ENCODE measurements at regions not wholly inside any gene's neighbourhood (a gene's known extent, or its start where the extent isn't known, plus 50 kb on each side); places are given as distances from the start of the nearest gene placed in this dataset.

DNA sequence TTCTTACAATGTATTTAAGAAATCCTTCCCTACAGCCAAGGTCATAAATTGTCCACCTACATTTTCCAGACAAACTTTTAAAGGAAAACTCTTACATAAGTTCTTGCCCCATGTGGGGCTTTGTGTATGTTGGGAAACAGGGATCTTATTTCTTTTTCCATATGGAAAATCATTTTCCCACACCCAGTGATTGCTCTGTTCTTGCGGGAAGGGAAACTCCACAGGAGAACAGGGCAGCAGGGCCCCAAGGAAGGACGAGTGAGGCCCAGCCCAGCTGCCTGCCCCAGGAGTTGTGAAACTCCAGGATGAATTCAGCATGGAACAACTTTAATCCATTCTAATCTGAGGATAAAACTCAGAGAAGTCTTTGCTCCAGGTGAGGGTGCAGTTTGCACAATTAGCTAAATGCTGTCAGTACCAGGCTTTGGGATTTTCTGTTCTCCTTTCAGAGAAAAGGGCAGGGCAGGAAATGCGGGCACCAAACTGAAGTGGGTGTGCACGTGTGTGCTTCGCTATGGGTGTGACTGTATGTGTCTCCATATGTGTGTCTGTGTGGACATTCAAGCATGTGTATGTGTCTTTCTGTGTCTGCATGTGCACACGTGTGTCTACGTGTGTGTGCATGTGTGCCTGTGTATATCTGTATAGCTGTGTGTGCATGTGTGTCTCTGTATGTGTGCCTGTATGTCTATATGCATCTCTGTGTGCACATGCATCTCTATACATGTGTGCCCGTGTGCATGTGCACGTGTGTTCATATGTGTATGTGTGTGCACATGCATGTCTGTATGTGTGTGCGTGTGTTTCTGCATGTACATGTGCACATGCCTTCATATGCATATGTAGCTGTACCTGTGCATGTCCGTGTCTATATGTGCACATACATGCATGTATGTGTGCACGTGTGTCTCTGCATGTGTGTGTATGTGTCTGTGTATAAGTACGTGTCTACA lies 102.0 kb upstream of the FAM20C start:
- Histone ChIP-seq H3K27me3 (ENCODE audit: control insufficient read depth in 1 of 2, insufficient read depth in 2 of 2, low read length in 1 of 2) (no peaks in the 10 kb centered on the region), H3K36me3 (ENCODE audit: control insufficient read depth in 1 of 2, insufficient read depth in 2 of 2, low read length in 1 of 2) (no peaks in the 10 kb centered on the region), H3K9me3 (ENCODE audit: control insufficient read depth, low read length) (no peaks in the 10 kb centered on the region), H3K4me1 (ENCODE audit: control insufficient read depth in 1 of 2, insufficient read depth in 2 of 2, low read length in 2 of 2) (no peaks in the 10 kb centered on the region), H3K4me3 (ENCODE audit: low read length in 2 of 2) (no peak overlapping the region), H3K27ac (ENCODE audit: low read depth in 1 of 2, low read length in 2 of 2) (peak overlapping the region in 1 of 2 donors; percentile 23)
- 84 to 88% methylated on average over 13 of the region's 13 CpGs for WGBS, 2 donors
- no peak for ATAC-seq (ENCODE audit: low FRiP score)
- intact Hi-C loops (cut with DNase I): no loop called here
- DNase-seq: peak in 1 of 2 donors; percentile 39

DNA sequence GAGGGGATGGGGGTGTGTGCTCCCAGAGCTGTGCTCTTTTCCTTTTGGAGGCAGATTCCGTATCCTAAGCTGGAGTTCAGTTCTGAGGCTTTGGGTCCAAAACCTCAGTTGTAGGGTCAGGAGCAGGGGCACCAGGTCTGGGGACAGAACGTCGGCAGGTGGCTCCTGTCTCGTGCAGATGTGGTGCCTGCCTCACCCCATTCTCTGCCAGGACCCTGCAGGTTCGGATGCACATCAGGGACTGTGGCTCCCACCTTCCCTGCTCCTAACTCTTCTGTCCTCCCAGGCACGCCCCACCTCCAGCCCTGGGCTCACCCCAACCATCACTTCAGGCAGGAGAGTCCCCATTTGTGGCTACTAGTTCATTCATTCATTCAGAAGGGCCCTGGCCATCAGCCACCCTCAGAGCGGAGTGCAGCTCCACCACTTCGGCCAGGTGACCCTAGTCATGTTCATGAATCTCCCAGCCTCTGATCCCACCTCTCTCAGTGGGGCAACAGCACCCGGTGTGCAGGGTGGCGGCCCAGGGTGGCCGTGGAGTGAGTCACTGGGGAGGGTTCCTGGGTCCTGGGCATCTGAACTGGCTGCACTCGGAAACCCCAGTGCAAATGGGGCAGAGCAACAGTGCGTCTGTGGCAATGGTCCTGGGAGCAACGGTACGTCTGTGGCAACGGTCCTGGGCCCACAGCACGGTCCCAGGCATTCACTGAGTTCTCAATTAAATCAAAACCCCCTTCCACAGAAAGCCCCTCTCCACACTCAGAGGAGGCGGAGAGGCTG lies 100.8 kb upstream of the FAM20C start:
- ATAC-seq (ENCODE audit: low FRiP score): no peak

GRCh38 chr7:92231-92674 lies 100.1 kb upstream of the FAM20C start:
- Histone ChIP-seq H3K4me1 (ENCODE audit: control insufficient read depth in 1 of 2, insufficient read depth in 2 of 2, low read length in 2 of 2) (no peaks in the 10 kb centered on the region), H3K4me3 (ENCODE audit: low read length in 2 of 2) (no peak overlapping the region), H3K9me3 (ENCODE audit: control insufficient read depth, low read length) (no peaks in the 10 kb centered on the region), H3K36me3 (ENCODE audit: control insufficient read depth in 1 of 2, insufficient read depth in 2 of 2, low read length in 1 of 2) (no peaks in the 10 kb centered on the region), H3K27me3 (ENCODE audit: control insufficient read depth in 1 of 2, insufficient read depth in 2 of 2, low read length in 1 of 2) (no peaks in the 10 kb centered on the region), H3K27ac (ENCODE audit: low read depth in 1 of 2, low read length in 2 of 2) (no peak overlapping the region)
- ATAC-seq (ENCODE audit: low FRiP score) (no peak), DNase-seq (no peak)
- intact Hi-C loops (cut with DNase I): no loop called here
- 92 to 93% methylated on average over 6 of the region's 6 CpGs for WGBS, 2 donors

More for the DNA sequence above, 100.8 kb upstream of the FAM20C start:
- DNase-seq: no peak
- Histone ChIP-seq H3K4me3 (ENCODE audit: low read length in 2 of 2) (no peak overlapping the region), H3K9me3 (ENCODE audit: control insufficient read depth, low read length) (no peaks in the 10 kb centered on the region), H3K27me3 (ENCODE audit: control insufficient read depth in 1 of 2, insufficient read depth in 2 of 2, low read length in 1 of 2) (no peaks in the 10 kb centered on the region), H3K4me1 (ENCODE audit: control insufficient read depth in 1 of 2, insufficient read depth in 2 of 2, low read length in 2 of 2) (no peaks in the 10 kb centered on the region), H3K27ac (ENCODE audit: low read depth in 1 of 2, low read length in 2 of 2) (no peak overlapping the region), H3K36me3 (ENCODE audit: control insufficient read depth in 1 of 2, insufficient read depth in 2 of 2, low read length in 1 of 2) (no peaks in the 10 kb centered on the region)
- intact Hi-C loops (cut with DNase I): no loop called here
- 89 to 92% methylated on average over 18 of the region's 18 CpGs for WGBS, 2 donors

GRCh38 chr7:92888-93672 lies 99.3 kb upstream of the FAM20C start:
- no peaks in the 10 kb centered on the region for H3K36me3 ChIP-seq (ENCODE audit: control insufficient read depth in 1 of 2, insufficient read depth in 2 of 2, low read length in 1 of 2)
- H3K9me3 ChIP-seq (ENCODE audit: control insufficient read depth, low read length): no peaks in the 10 kb centered on the region
- intact Hi-C loops (cut with DNase I): no loop called here
- H3K27me3 ChIP-seq (ENCODE audit: control insufficient read depth in 1 of 2, insufficient read depth in 2 of 2, low read length in 1 of 2): no peaks in the 10 kb centered on the region
- WGBS, 2 donors: 61 to 64% methylated on average over 27 of the region's 27 CpGs
- no peak for DNase-seq
- no peak overlapping the region for H3K4me3 ChIP-seq (ENCODE audit: low read length in 2 of 2)
- ATAC-seq (ENCODE audit: low FRiP score): no peak
- H3K27ac ChIP-seq (ENCODE audit: low read depth in 1 of 2, low read length in 2 of 2): no peak overlapping the region
- no peaks in the 10 kb centered on the region for H3K4me1 ChIP-seq (ENCODE audit: control insufficient read depth in 1 of 2, insufficient read depth in 2 of 2, low read length in 2 of 2)

GRCh38 chr7:94251-94801 lies 98.0 kb upstream of the FAM20C start:
- no peak for ATAC-seq (ENCODE audit: low FRiP score)
- H3K4me1 ChIP-seq (ENCODE audit: control insufficient read depth in 1 of 2, insufficient read depth in 2 of 2, low read length in 2 of 2): no peaks in the 10 kb centered on the region
- no peak overlapping the region for H3K4me3 ChIP-seq (ENCODE audit: low read length in 2 of 2)
- no peaks in the 10 kb centered on the region for H3K27me3 ChIP-seq (ENCODE audit: control insufficient read depth in 1 of 2, insufficient read depth in 2 of 2, low read length in 1 of 2)
- no peaks in the 10 kb centered on the region for H3K36me3 ChIP-seq (ENCODE audit: control insufficient read depth in 1 of 2, insufficient read depth in 2 of 2, low read length in 1 of 2)
- WGBS, 2 donors: 94 to 95% methylated on average over 6 of the region's 6 CpGs
- no peak overlapping the region for H3K27ac ChIP-seq (ENCODE audit: low read depth in 1 of 2, low read length in 2 of 2)
- no peak for DNase-seq
- intact Hi-C loops (cut with DNase I): no loop called here
- no peaks in the 10 kb centered on the region for H3K9me3 ChIP-seq (ENCODE audit: control insufficient read depth, low read length)

GRCh38 chr7:95180-95862 lies 97.0 kb upstream of the FAM20C start:
- intact Hi-C loops (cut with DNase I): no loop called here
- WGBS, 2 donors: 81 to 92% methylated on average over 8 of the region's 8 CpGs
- Histone ChIP-seq H3K4me1 (ENCODE audit: control insufficient read depth in 1 of 2, insufficient read depth in 2 of 2, low read length in 2 of 2) (no peaks in the 10 kb centered on the region), H3K36me3 (ENCODE audit: control insufficient read depth in 1 of 2, insufficient read depth in 2 of 2, low read length in 1 of 2) (no peaks in the 10 kb centered on the region), H3K4me3 (ENCODE audit: low read length in 2 of 2) (no peak overlapping the region), H3K27me3 (ENCODE audit: control insufficient read depth in 1 of 2, insufficient read depth in 2 of 2, low read length in 1 of 2) (no peaks in the 10 kb centered on the region), H3K9me3 (ENCODE audit: control insufficient read depth, low read length) (no peaks in the 10 kb centered on the region), H3K27ac (ENCODE audit: low read depth in 1 of 2, low read length in 2 of 2) (no peak overlapping the region)
- ATAC-seq (ENCODE audit: low FRiP score): no peak
- DNase-seq: no peak

DNA sequence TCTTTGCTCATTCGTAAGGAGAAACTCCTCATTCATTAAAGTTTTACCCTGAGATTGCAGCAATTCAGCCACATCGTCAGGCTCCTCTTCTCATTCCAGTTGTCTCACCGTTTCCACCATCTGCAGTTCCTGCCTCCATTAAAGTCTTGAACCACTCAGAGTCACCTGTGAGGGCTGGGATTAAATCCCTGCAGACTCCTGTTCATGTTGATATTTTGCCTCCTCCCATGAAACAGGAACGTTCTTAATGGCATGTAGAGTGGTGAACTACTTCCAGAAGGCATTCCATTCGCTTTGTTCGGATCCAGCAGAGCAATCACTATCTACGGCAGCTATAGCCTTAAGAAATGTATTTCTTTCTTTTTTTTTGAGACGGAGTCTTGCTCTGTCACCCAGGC lies 96.5 kb upstream of the FAM20C start:
- intact Hi-C loops (cut with DNase I): no loop called here
- Histone ChIP-seq H3K27ac (ENCODE audit: low read depth in 1 of 2, low read length in 2 of 2) (no peak overlapping the region), H3K27me3 (ENCODE audit: control insufficient read depth in 1 of 2, insufficient read depth in 2 of 2, low read length in 1 of 2) (no peaks in the 10 kb centered on the region), H3K36me3 (ENCODE audit: control insufficient read depth in 1 of 2, insufficient read depth in 2 of 2, low read length in 1 of 2) (no peaks in the 10 kb centered on the region), H3K9me3 (ENCODE audit: control insufficient read depth, low read length) (no peaks in the 10 kb centered on the region), H3K4me1 (ENCODE audit: control insufficient read depth in 1 of 2, insufficient read depth in 2 of 2, low read length in 2 of 2) (no peaks in the 10 kb centered on the region), H3K4me3 (ENCODE audit: low read length in 2 of 2) (no peak overlapping the region)
- WGBS, 2 donors: 60 to 67% methylated on average over 8 of the region's 8 CpGs
- DNase-seq (no peak), ATAC-seq (ENCODE audit: low FRiP score) (no peak)

- H3K4me3 ChIP-seq (ENCODE audit: low read length in 2 of 2): no peak overlapping the region
- intact Hi-C loops (cut with DNase I): no loop called here
- no peak overlapping the region for H3K27ac ChIP-seq (ENCODE audit: low read depth in 1 of 2, low read length in 2 of 2)
- H3K36me3 ChIP-seq (ENCODE audit: control insufficient read depth in 1 of 2, insufficient read depth in 2 of 2, low read length in 1 of 2): no peaks in the 10 kb centered on the region
- DNase-seq: no peak
- H3K9me3 ChIP-seq (ENCODE audit: control insufficient read depth, low read length): no peaks in the 10 kb centered on the region
- ATAC-seq (ENCODE audit: low FRiP score): no peak
- H3K4me1 ChIP-seq (ENCODE audit: control insufficient read depth in 1 of 2, insufficient read depth in 2 of 2, low read length in 2 of 2): no peaks in the 10 kb centered on the region
- no peaks in the 10 kb centered on the region for H3K27me3 ChIP-seq (ENCODE audit: control insufficient read depth in 1 of 2, insufficient read depth in 2 of 2, low read length in 1 of 2)
- 69 to 74% methylated on average over 6 of the region's 6 CpGs for WGBS, 2 donors
Measured at GRCh38 chr7:96861-97260, 95.5 kb upstream of the FAM20C start.

Measured in aorta (tissue), 5 donors.